ENCODE measurements at regions not wholly inside any gene's neighbourhood (a gene's known extent, or its start where the extent isn't known, plus 50 kb on each side); places are given as distances from the start of the nearest gene placed in this dataset.

DNA sequence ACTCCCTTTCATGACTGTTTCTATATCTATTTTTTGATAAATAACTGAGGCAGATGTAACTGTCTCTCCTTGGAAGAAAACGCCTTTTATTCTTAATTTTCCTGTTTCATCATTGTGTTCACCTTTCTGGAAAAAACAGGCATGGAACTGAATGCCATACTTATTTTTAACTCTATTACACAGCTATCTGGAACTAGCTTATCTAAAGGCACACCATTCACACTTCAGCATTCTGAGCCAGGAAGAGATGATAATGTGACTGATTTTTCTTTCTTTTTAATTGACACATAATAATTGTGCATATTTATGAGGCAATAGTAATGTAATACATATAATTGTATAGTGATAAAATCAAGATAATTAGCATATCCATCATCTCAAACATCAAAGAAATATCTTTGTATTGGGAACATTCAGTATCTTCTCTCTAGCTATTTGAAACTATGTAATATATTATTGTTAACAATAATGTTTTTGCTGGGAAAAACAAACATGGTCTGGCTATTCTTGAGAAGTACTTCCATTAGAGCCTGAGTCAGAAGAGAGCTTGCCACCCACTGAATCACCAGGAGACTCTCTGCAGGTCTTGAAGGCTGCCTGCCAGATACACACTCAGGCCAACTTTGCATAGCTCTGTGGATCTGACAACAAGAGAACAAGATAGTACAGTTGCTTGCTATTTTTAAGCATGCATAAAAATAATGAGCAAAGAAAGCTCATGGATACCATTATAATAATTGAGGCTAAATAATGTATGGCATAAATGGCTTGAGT, 501.0 kb upstream of the EDIL3 start:
- Histone ChIP-seq H3K79me2 (ENCODE audit: insufficient read depth, low read length) (no peaks in the 10 kb centered on the region), H4K20me1 (ENCODE audit: insufficient read depth, low read length) (no peaks in the 10 kb centered on the region), H3K4me2 (ENCODE audit: insufficient read depth, low read length) (no peak overlapping the region), H3K36me3 (ENCODE audit: insufficient read depth, low read length) (no peaks in the 10 kb centered on the region), H3K4me1 (ENCODE audit: insufficient read depth, low read length) (no peaks in the 10 kb centered on the region), H3K27ac (ENCODE audit: low read depth, low read length) (no peak overlapping the region), H3K9me3 (ENCODE audit: low read depth, low read length) (no peaks in the 10 kb centered on the region), H2AFZ (ENCODE audit: low read length) (no peak overlapping the region), H3K27me3 (ENCODE audit: insufficient read depth, low read length) (no peaks in the 10 kb centered on the region), H3K4me3 (ENCODE audit: insufficient read depth, low read length) (no peak overlapping the region)
- TF ChIP-seq, protein P1, sequence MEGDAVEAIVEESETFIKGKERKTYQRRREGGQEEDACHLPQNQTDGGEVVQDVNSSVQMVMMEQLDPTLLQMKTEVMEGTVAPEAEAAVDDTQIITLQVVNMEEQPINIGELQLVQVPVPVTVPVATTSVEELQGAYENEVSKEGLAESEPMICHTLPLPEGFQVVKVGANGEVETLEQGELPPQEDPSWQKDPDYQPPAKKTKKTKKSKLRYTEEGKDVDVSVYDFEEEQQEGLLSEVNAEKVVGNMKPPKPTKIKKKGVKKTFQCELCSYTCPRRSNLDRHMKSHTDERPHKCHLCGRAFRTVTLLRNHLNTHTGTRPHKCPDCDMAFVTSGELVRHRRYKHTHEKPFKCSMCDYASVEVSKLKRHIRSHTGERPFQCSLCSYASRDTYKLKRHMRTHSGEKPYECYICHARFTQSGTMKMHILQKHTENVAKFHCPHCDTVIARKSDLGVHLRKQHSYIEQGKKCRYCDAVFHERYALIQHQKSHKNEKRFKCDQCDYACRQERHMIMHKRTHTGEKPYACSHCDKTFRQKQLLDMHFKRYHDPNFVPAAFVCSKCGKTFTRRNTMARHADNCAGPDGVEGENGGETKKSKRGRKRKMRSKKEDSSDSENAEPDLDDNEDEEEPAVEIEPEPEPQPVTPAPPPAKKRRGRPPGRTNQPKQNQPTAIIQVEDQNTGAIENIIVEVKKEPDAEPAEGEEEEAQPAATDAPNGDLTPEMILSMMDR (IDR thresholded peaks at IDR 0.05; ENCODE audit: extremely low read depth, low read depth, low read length) = no peak
- no peak for DNase-seq (ENCODE audit: insufficient read length, low spot score, missing footprints)

DNA sequence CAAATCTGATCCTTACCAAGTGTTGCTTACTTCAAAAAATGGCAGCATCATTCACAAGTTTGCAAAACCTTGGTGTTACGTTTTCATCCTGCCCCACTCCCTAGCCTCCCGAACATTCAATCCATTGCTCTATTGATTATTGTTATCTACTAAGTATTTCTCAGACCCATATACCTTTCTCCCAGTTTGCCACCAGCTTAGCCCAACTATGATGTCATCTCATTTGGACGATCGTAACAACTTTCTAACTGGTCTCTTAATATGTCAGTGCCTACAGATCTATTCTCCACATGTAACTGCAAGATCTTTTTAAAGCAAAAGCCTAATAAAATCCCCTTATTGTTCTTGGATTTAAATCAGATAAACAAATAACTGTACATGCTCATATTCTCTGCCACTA, 497.1 kb upstream of the EDIL3 start:
- no peak overlapping the region for H3K27ac ChIP-seq (ENCODE audit: low read depth, low read length)
- no peaks in the 10 kb centered on the region for H4K20me1 ChIP-seq (ENCODE audit: insufficient read depth, low read length)
- H3K4me2 ChIP-seq (ENCODE audit: insufficient read depth, low read length) = no peak overlapping the region
- H3K4me1 ChIP-seq (ENCODE audit: insufficient read depth, low read length) = no peaks in the 10 kb centered on the region
- no peaks in the 10 kb centered on the region for H3K9me3 ChIP-seq (ENCODE audit: low read depth, low read length)
- H3K4me3 ChIP-seq (ENCODE audit: insufficient read depth, low read length) = no peak overlapping the region
- H3K36me3 ChIP-seq (ENCODE audit: insufficient read depth, low read length) = no peaks in the 10 kb centered on the region
- no peaks in the 10 kb centered on the region for H3K79me2 ChIP-seq (ENCODE audit: insufficient read depth, low read length)
- no peak for DNase-seq (ENCODE audit: insufficient read length, low spot score, missing footprints)
- H2AFZ ChIP-seq (ENCODE audit: low read length) = no peak overlapping the region
- no peaks in the 10 kb centered on the region for H3K27me3 ChIP-seq (ENCODE audit: insufficient read depth, low read length)
- TF ChIP-seq, protein P1 (IDR thresholded peaks at IDR 0.05; ENCODE audit: extremely low read depth, low read depth, low read length) = no peak

DNA sequence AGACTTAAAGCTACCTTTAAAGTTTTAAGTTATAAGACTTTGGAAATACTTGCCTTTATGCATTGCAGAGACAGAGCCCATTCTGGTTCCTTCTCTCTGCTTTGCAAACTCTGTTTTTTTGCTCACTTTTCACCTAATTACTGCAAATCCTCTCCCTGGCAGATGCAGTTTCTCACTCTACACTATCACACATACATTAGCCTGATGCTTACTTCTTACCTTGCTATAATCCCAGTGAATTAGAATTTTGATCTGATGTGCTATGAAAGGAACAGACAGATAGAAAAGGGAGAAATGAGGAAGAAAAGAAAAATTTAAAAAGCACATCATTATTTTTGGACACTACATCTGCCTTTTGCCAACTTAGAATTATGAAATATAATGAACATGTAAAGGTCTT, 489.5 kb upstream of the EDIL3 start:
- H3K4me1 ChIP-seq (ENCODE audit: insufficient read depth, low read length) = no peaks in the 10 kb centered on the region
- H2AFZ ChIP-seq (ENCODE audit: low read length) = no peak overlapping the region
- TF ChIP-seq, protein P1 (IDR thresholded peaks at IDR 0.05; ENCODE audit: extremely low read depth, low read depth, low read length) = no peak

DNA sequence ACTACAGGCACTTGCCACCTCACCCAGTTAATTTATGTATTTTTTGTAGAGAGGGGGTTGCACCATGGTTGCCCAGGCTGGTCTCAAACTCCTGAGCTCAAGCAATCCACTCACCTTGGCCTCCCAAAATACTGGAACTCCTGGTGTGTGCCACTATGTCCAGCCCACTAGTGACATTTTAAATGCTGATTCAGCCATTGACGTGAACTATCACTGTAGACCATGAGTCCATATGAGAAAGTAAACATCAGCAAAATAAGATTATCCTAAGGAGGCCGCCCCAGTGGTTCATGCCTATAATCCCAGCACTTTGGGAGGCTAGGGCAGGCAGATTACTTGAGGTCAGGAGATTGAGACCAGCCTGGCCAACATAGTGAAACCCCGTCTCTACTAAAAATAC, 488.1 kb upstream of the EDIL3 start:
- no peak for DNase-seq (ENCODE audit: insufficient read length, low spot score, missing footprints)
- Histone ChIP-seq H3K4me3 (ENCODE audit: insufficient read depth, low read length) (no peak overlapping the region), H3K36me3 (ENCODE audit: insufficient read depth, low read length) (no peaks in the 10 kb centered on the region), H4K20me1 (ENCODE audit: insufficient read depth, low read length) (no peaks in the 10 kb centered on the region), H3K4me1 (ENCODE audit: insufficient read depth, low read length) (no peaks in the 10 kb centered on the region), H3K9me3 (ENCODE audit: low read depth, low read length) (no peaks in the 10 kb centered on the region), H2AFZ (ENCODE audit: low read length) (no peak overlapping the region), H3K27me3 (ENCODE audit: insufficient read depth, low read length) (no peaks in the 10 kb centered on the region), H3K27ac (ENCODE audit: low read depth, low read length) (no peak overlapping the region), H3K4me2 (ENCODE audit: insufficient read depth, low read length) (no peak overlapping the region), H3K79me2 (ENCODE audit: insufficient read depth, low read length) (no peaks in the 10 kb centered on the region)
- TF ChIP-seq, protein P1 (IDR thresholded peaks at IDR 0.05; ENCODE audit: extremely low read depth, low read depth, low read length) = no peak

More for the DNA sequence above, 489.5 kb upstream of the EDIL3 start:
- H3K27me3 ChIP-seq (ENCODE audit: insufficient read depth, low read length) = no peaks in the 10 kb centered on the region
- no peak overlapping the region for H3K4me3 ChIP-seq (ENCODE audit: insufficient read depth, low read length)
- no peaks in the 10 kb centered on the region for H3K36me3 ChIP-seq (ENCODE audit: insufficient read depth, low read length)
- H3K79me2 ChIP-seq (ENCODE audit: insufficient read depth, low read length) = no peaks in the 10 kb centered on the region
- no peak overlapping the region for H3K27ac ChIP-seq (ENCODE audit: low read depth, low read length)
- H3K9me3 ChIP-seq (ENCODE audit: low read depth, low read length) = no peaks in the 10 kb centered on the region
- no peaks in the 10 kb centered on the region for H4K20me1 ChIP-seq (ENCODE audit: insufficient read depth, low read length)
- H3K4me2 ChIP-seq (ENCODE audit: insufficient read depth, low read length) = no peak overlapping the region
- no peak for DNase-seq (ENCODE audit: insufficient read length, low spot score, missing footprints)

Measured in osteoblast (primary cell).